GM12874 (cell line): ENCODE measurements at regions not wholly inside any gene's neighbourhood (a gene's known extent, or its start where the extent isn't known, plus 50 kb on each side); places are given as distances from the start of the nearest gene placed in this dataset.

Experiments
- TF ChIP-seq, protein P1 (sequence below): IDR thresholded peaks from 2 replicates; pipeline ENCODE4 v1.5.1; 2011; ENCODE audit warnings: low read depth, mild to moderate bottlenecking, control low read depth, low read length, moderate library complexity; ENCODE audit not compliant: insufficient read depth

DNA sequence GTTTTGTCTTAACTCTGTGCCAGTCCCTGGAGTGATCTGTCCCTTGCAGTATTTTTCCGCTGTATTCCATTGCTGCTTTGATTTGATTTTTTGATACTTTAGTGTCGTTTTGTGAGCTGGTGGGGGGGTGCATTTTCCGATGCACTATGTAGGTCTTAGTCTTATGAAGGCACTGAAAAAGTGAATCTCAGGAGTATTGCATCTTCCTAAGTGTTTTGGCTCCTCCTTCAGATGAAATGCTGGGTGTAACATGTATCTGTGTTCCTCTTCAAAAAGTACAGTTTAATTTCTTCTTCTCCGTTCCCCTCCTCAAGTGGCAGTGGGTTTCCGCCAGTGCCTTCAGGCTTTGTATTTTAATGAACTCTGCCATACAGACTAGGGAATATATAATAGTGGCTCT is 580.7 kb upstream of the GJE1 start:
- TF ChIP-seq, protein P1, sequence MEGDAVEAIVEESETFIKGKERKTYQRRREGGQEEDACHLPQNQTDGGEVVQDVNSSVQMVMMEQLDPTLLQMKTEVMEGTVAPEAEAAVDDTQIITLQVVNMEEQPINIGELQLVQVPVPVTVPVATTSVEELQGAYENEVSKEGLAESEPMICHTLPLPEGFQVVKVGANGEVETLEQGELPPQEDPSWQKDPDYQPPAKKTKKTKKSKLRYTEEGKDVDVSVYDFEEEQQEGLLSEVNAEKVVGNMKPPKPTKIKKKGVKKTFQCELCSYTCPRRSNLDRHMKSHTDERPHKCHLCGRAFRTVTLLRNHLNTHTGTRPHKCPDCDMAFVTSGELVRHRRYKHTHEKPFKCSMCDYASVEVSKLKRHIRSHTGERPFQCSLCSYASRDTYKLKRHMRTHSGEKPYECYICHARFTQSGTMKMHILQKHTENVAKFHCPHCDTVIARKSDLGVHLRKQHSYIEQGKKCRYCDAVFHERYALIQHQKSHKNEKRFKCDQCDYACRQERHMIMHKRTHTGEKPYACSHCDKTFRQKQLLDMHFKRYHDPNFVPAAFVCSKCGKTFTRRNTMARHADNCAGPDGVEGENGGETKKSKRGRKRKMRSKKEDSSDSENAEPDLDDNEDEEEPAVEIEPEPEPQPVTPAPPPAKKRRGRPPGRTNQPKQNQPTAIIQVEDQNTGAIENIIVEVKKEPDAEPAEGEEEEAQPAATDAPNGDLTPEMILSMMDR = no peak

DNA sequence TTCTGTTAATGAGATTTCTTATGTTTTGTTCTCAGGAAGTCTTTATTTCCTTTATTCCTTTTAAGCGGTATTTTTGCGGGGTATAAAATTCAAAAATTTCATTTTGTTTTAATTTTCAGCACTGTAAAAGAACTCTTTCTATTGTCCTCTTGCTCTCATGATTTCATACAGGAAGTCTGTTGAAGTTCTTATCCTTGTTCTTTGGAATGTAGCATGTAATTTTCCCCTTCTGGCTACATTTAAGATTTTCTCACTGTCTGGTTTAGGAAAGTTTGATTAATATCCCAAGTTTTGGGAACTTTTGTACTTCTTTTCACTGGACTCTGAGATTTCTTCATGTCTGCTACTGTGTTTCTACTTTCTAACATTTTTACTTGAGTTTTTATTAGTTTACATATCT is 581.4 kb upstream of the GJE1 start:
- TF ChIP-seq, protein P1 = no peak

DNA sequence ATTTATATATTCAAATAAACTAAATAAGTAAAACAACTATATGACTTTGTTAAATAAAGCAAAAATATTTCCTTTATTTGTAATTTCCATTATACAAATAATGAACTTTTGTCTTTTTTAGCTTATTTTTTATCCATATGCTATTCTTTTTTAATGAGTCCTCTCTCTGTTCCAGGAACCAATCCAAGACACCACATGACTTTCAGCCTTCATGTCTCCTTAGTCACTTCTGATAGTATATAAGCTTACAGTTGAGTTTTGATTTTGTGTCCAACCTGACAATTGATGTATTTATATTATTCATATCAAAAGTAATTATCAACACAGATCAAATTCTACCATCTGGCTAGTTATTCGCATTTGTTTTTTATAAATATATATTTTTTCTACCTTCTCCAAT is 582.3 kb upstream of the GJE1 start:
- TF ChIP-seq, protein P1 = no peak

DNA sequence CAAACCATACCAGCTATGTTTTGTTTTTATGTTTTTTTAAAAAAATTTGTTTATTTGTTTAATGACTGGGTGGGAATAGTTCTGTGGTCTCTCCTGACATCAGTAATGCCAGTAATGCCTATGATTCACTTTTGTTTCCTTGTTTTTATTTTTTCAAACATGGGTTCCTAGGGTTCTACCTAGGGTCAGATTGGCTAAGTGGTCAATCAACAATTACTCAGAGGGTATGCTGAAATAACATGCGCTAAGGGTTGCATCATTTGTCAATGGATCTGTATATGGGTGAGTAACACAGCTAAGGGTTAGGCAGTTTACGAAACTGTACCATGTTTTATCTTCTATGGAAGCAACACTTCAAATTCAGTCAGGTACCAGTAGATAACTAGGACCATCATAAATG is 583.8 kb upstream of the GJE1 start:
- TF ChIP-seq, protein P1 = no peak

DNA sequence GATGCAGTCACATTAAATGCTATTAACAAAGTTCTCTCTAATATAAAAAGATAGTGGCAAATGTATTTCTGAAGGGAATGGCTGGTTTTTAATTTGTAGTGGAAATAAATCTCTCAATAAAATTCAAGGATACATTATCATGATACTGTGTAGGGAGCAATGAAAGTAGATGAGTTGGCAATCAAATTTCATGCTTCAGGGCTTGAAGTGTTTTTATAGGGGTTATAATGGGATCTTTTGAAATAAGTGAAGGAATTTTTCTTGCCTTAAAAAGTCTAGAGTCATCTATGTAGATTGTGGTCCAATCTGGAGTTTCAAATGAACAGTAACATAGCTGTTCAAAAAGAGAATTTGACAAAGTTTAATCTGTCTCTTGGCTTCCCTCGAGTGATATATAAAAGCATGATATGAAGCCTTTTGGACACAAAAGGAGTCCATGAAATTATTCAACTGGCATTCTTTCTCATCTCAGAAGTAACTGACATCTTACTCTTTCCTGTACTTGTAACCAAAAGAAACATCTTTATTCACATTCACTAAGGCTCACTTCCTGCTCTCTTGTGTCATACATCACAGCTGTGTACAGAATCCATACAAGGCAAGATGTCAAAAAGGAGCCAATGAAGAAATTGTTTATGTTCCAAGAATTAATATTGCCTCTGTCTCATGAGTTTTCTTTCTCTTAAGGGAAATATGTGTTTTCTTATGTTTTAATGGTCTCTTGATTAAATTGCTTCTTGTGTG is 591.0 kb upstream of the GJE1 start:
- TF ChIP-seq, protein P1 = no peak

DNA sequence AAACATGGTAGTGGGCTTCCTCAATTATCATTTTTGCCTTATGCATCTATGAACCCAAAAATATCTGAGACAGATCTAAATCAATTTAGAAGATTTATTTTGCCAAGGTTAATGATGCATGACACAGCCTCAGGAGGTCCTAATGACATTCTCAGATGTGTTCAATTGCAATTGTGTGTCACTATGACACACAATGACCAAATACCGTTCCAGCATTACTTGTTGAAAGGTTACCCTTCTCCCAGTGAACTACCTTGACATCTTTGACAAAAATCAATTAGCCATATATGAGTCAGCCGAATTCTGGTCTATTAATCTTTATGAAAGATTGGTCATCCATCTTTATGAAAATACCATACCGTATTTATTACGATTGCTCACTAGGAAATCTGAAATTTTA is 592.5 kb upstream of the GJE1 start:
- TF ChIP-seq, protein P1 = no peak

DNA sequence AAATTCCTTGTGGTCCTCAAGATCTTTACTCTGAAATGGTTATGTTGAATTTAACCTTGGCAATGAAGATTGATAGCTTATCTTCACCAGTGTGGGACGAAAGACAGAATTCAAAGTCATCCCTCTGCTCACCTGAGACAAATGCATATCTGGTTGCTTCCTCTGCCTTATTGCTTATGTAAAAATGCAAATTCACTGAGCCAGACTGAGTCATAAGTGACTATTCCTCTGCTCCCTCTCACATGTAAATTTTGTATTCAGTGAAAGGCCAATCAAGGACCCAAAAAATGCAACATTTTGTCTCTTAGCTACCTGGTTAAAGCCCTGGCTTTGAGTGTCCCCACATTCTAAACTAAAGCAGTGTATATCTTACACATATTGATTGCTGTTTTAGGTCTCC is 593.1 kb upstream of the GJE1 start:
- TF ChIP-seq, protein P1 = no peak
